ENCODE measurements at regions not wholly inside any gene's neighbourhood (a gene's known extent, or its start where the extent isn't known, plus 50 kb on each side); places are given as distances from the start of the nearest gene placed in this dataset.

GRCh38 chr6:156658966-156659821 lies 118.0 kb upstream of the ARID1B start:
- H3K36me3 ChIP-seq (replicated peaks), result no peaks in the 10 kb centered on the region
- no peak overlapping the region for H3K27ac ChIP-seq
- DNase-seq, result no peak
- in situ Hi-C loops (cut with HindIII; ENCODE audit: low pct_ligation_motif_present, low sequenced_read_pairs), result no loop called here
- no peaks in the 10 kb centered on the region for H3K27me3 ChIP-seq (replicated peaks)
- H3K4me3 ChIP-seq (ENCODE audit: low read depth, low read length), result no peak overlapping the region
- TF ChIP-seq, protein P1, sequence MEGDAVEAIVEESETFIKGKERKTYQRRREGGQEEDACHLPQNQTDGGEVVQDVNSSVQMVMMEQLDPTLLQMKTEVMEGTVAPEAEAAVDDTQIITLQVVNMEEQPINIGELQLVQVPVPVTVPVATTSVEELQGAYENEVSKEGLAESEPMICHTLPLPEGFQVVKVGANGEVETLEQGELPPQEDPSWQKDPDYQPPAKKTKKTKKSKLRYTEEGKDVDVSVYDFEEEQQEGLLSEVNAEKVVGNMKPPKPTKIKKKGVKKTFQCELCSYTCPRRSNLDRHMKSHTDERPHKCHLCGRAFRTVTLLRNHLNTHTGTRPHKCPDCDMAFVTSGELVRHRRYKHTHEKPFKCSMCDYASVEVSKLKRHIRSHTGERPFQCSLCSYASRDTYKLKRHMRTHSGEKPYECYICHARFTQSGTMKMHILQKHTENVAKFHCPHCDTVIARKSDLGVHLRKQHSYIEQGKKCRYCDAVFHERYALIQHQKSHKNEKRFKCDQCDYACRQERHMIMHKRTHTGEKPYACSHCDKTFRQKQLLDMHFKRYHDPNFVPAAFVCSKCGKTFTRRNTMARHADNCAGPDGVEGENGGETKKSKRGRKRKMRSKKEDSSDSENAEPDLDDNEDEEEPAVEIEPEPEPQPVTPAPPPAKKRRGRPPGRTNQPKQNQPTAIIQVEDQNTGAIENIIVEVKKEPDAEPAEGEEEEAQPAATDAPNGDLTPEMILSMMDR (IDR thresholded peaks at IDR 0.05; ENCODE audit: low read depth, low read length, missing control alignments), result no peak

DNA sequence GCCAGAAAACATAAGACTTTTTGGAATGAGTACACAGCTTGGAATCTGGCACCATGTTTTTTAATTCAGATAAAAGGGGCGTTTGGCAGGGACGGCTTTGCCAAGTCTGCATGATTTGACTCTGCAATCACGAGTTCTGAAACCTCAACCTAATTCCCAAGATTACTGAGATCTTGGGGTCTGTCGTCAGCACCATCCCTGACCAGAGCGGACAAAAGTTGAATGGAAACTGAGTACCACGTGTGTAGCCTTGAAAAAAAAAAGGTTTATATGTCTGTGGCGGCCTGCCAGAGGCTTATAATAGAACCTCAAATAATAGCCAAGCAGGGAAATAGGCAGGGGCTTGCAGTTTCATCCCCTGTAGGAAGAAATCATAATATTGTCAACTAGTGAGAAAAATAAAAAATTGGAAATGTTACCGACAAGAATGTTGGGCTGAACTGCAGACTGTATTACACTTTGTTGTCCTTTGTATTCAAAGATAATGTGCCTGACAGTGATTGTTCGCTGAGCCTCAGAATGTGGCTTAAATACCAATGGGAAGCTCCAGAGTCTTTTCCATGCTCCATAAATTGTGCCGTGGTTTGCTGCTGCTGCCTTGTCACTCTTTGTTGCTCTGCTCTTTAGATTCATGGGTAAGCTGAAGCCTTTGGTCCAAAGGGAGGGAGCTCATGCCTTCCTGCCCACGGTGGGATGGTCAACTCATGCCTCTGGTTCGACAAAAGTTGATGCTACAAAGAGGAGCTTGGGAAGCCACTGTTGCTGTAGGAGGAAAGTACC lies 118.8 kb upstream of the ARID1B start:
- TF ChIP-seq, protein P1 (IDR thresholded peaks at IDR 0.05; ENCODE audit: low read depth, low read length, missing control alignments), result no peak
- peak; percentile 80 for DNase-seq
- no peaks in the 10 kb centered on the region for H3K27me3 ChIP-seq (replicated peaks)
- H3K4me3 ChIP-seq (ENCODE audit: low read depth, low read length), result no peak overlapping the region
- no peaks in the 10 kb centered on the region for H3K36me3 ChIP-seq (replicated peaks)
- H3K27ac ChIP-seq, result peak overlapping the region; percentile 32
- in situ Hi-C loops (cut with HindIII; ENCODE audit: low pct_ligation_motif_present, low sequenced_read_pairs), result no loop called here

- Histone ChIP-seq H3K27ac (no peak overlapping the region), H3K27me3 (replicated peaks) (no peaks in the 10 kb centered on the region), H3K4me3 (ENCODE audit: low read depth, low read length) (no peak overlapping the region), H3K36me3 (replicated peaks) (no peaks in the 10 kb centered on the region)
- in situ Hi-C loops (cut with HindIII; ENCODE audit: low pct_ligation_motif_present, low sequenced_read_pairs), result no loop called here
- TF ChIP-seq, protein P1 (IDR thresholded peaks at IDR 0.05; ENCODE audit: low read depth, low read length, missing control alignments), result no peak
- DNase-seq, result no peak
Measured at GRCh38 chr6:156657296-156657695, 119.9 kb upstream of the ARID1B start.

- in situ Hi-C loops (cut with HindIII; ENCODE audit: low pct_ligation_motif_present, low sequenced_read_pairs), result no loop called here
- DNase-seq, result no peak
- TF ChIP-seq, protein P1 (IDR thresholded peaks at IDR 0.05; ENCODE audit: low read depth, low read length, missing control alignments), result no peak
Measured at GRCh38 chr6:156654919-156655918, 122.0 kb upstream of the ARID1B start.

DNA sequence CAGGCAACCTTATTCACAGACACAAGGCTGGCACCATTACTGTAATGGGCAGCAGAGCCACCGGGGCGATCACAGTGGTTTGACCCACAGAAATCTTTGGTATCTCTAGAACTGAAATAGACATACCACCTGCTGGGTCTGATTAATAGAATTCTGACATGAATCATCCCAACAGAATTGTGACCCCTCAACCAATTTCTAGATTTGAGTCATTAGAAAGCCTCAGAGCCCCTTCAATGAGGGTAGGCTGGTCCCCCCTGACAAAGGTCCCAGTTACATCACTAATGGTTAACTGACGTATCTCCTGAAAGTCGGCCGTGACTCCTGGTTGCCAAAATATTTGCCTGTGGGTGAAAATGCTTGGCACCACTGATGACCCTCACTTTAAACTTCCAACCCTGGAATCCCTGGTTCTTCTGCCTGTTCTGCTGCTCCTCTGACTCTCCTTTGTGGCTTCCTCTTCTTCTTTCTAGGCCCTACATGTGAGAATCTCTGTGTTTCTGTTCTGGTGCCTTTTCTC lies 124.9 kb upstream of the ARID1B start:
- in situ Hi-C loops (cut with HindIII; ENCODE audit: low pct_ligation_motif_present, low sequenced_read_pairs), result no loop called here
- TF ChIP-seq, protein P1 (IDR thresholded peaks at IDR 0.05; ENCODE audit: low read depth, low read length, missing control alignments), result no peak
- Histone ChIP-seq H3K27me3 (replicated peaks) (no peaks in the 10 kb centered on the region), H3K4me3 (ENCODE audit: low read depth, low read length) (no peak overlapping the region), H3K36me3 (replicated peaks) (no peaks in the 10 kb centered on the region), H3K27ac (no peak overlapping the region)
- no peak for DNase-seq

More at GRCh38 chr6:156654919-156655918, 122.0 kb upstream of the ARID1B start:
- Histone ChIP-seq H3K27ac (no peak overlapping the region), H3K4me3 (ENCODE audit: low read depth, low read length) (no peak overlapping the region), H3K36me3 (replicated peaks) (no peaks in the 10 kb centered on the region), H3K27me3 (replicated peaks) (no peaks in the 10 kb centered on the region)
